Neural cell (in vitro differentiated cells): ENCODE measurements at regions not wholly inside any gene's neighbourhood (a gene's known extent, or its start where the extent isn't known, plus 50 kb on each side); places are given as distances from the start of the nearest gene placed in this dataset.

Experiments used
- EZH2 ChIP-seq: fragments of 200-600, 300-800 bp; shearing (Covaris generic), sonication (generic); IDR thresholded peaks from 2 replicates; pipeline ENCODE4 v1.6.1; 2014; ENCODE audit warnings: antibody characterized with exemption, low read length, borderline replicate concordance, mild to moderate bottlenecking; ENCODE audit not compliant: insufficient read depth, poor library complexity, severe bottlenecking
- POLR2AphosphoS5 ChIP-seq: IDR thresholded peaks from 2 replicates; pipeline ENCODE4 v1.6.1; 2012
- RAD21 ChIP-seq: fragments of 450-650 bp; conservative IDR thresholded peaks from 2 replicates; pipeline ENCODE4 v1.6.1; 2014; ENCODE audit warnings: antibody characterized with exemption, mild to moderate bottlenecking, moderate library complexity
- TF ChIP-seq, protein P1 (sequence below): fragments of 450-650 bp; IDR thresholded peaks from 2 replicates; pipeline ENCODE4 v1.5.1; 2014; ENCODE audit warnings: antibody characterized with exemption, mild to moderate bottlenecking, moderate library complexity; ENCODE audit not compliant: poor library complexity, severe bottlenecking
- TF ChIP-seq, protein P2 (sequence below): IDR thresholded peaks from 2 replicates; pipeline ENCODE4 v1.6.1; 2012; ENCODE audit warnings: borderline replicate concordance

- no peak for TF ChIP-seq EZH2
- TF ChIP-seq, protein P1, sequence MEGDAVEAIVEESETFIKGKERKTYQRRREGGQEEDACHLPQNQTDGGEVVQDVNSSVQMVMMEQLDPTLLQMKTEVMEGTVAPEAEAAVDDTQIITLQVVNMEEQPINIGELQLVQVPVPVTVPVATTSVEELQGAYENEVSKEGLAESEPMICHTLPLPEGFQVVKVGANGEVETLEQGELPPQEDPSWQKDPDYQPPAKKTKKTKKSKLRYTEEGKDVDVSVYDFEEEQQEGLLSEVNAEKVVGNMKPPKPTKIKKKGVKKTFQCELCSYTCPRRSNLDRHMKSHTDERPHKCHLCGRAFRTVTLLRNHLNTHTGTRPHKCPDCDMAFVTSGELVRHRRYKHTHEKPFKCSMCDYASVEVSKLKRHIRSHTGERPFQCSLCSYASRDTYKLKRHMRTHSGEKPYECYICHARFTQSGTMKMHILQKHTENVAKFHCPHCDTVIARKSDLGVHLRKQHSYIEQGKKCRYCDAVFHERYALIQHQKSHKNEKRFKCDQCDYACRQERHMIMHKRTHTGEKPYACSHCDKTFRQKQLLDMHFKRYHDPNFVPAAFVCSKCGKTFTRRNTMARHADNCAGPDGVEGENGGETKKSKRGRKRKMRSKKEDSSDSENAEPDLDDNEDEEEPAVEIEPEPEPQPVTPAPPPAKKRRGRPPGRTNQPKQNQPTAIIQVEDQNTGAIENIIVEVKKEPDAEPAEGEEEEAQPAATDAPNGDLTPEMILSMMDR, result no peak
- TF ChIP-seq RAD21, result no peak
- TF ChIP-seq, protein P2, sequence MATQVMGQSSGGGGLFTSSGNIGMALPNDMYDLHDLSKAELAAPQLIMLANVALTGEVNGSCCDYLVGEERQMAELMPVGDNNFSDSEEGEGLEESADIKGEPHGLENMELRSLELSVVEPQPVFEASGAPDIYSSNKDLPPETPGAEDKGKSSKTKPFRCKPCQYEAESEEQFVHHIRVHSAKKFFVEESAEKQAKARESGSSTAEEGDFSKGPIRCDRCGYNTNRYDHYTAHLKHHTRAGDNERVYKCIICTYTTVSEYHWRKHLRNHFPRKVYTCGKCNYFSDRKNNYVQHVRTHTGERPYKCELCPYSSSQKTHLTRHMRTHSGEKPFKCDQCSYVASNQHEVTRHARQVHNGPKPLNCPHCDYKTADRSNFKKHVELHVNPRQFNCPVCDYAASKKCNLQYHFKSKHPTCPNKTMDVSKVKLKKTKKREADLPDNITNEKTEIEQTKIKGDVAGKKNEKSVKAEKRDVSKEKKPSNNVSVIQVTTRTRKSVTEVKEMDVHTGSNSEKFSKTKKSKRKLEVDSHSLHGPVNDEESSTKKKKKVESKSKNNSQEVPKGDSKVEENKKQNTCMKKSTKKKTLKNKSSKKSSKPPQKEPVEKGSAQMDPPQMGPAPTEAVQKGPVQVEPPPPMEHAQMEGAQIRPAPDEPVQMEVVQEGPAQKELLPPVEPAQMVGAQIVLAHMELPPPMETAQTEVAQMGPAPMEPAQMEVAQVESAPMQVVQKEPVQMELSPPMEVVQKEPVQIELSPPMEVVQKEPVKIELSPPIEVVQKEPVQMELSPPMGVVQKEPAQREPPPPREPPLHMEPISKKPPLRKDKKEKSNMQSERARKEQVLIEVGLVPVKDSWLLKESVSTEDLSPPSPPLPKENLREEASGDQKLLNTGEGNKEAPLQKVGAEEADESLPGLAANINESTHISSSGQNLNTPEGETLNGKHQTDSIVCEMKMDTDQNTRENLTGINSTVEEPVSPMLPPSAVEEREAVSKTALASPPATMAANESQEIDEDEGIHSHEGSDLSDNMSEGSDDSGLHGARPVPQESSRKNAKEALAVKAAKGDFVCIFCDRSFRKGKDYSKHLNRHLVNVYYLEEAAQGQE, result no peak
- TF ChIP-seq POLR2AphosphoS5, result no peak
Measured at GRCh38 chr21:39094087-39094780, 89.0 kb downstream of the PSMG1 start.
